OCI-LY7 (cell line): ENCODE measurements at regions not wholly inside any gene's neighbourhood (a gene's known extent, or its start where the extent isn't known, plus 50 kb on each side); places are given as distances from the start of the nearest gene placed in this dataset.

Experiments
- CTCF ChIP-seq: fragments of 200-600 bp; sonication (generic); conservative IDR thresholded peaks from 2 replicates; pipeline ENCODE4 v1.5.1; 2014; ENCODE audit warnings: mild to moderate bottlenecking, antibody characterized with exemption, low read length, moderate library complexity, mixed read lengths
- EZH2phosphoT487 ChIP-seq: fragments of 200-600 bp; sonication (generic); IDR thresholded peaks from 2 replicates; pipeline ENCODE4 v1.6.1; 2018; ENCODE audit warnings: low read depth, borderline replicate concordance, mild to moderate bottlenecking, mixed run types, antibody characterized with exemption, low read length, moderate library complexity, mixed read lengths

GRCh38 chr11:120024586-120024985 lies 113.3 kb downstream of the TRIM29 start:
- no peak for TF ChIP-seq CTCF
- no peak for TF ChIP-seq EZH2phosphoT487
